HCT116 (cell line): ENCODE measurements at regions not wholly inside any gene's neighbourhood (a gene's known extent, or its start where the extent isn't known, plus 50 kb on each side); places are given as distances from the start of the nearest gene placed in this dataset.

ENCODE experiments used
- ATAC-seq: fragments of 200-7000 bp; cut with Tn5 transposase; 2 replicates; pipeline ENCODE4 v1.9.1; 2020; ENCODE audit warnings: mild to moderate bottlenecking, moderate library complexity
- BruUV-seq: library from RNA; stranded (reverse); fragments of 400-500 nt; replicated peaks from 2 replicates; lab custom pipeline; 2021; lab: Mats Ljungman, UMichigan
- CTCF ChIA-PET: fragments of 300-600 bp; sonication (Branson Sonifier 250); formaldehyde crosslinking; loops from one replicate; lab custom pipeline; 2021; ENCODE audit warnings: antibody characterized with exemption; lab: Charles Lee
- POLR2A ChIA-PET: fragments of 300-600, 350-600 bp; sonication (Branson Sonifier 250); formaldehyde crosslinking; loops from one replicate; lab custom pipeline; 2021; ENCODE audit warnings: antibody characterized with exemption; lab: Charles Lee
- RAD21 ChIA-PET, 2 experiments: fragments of 300-600 bp; sonication (Branson Sonifier 250); formaldehyde crosslinking; loops; one replicate each; lab custom pipeline; 2023; ENCODE audit warnings: low total read pairs in 2 of 2; ENCODE audit not compliant: uncharacterized antibody in 2 of 2, unreplicated experiment in 2 of 2, low non-redundant PET in 1 of 2; lab: Charles Lee
- DNase-seq: peaks from one replicate; pipeline ENCODE4 v3.0.0-alpha.2; 2010; ENCODE audit warnings: low read depth, low spot score
- H2AFZ ChIP-seq: fragments of 200-600 bp; shearing (Covaris generic), sonication (generic); 2 replicates; pipeline ENCODE4 v1.6.1; 2017; ENCODE audit warnings: low read depth, mixed run types, mixed read lengths, antibody characterized with exemption, low read length; ENCODE audit not compliant: poor library complexity, severe bottlenecking
- H3K27ac ChIP-seq: 2 replicates; pipeline ENCODE4 v1.5.1; 2012; ENCODE audit warnings: low read depth, low read length
- H3K27me3 ChIP-seq: fragments of 200-600 bp; sonication (generic); 2 replicates; pipeline ENCODE4 v1.6.1; 2016; ENCODE audit warnings: mixed run types, low read length, mixed read lengths; ENCODE audit not compliant: insufficient read depth
- H3K36me3 ChIP-seq, 2 experiments: fragments of 200-500 bp in 1 of 2; fragments of 200-600 bp in 1 of 2; sonication (Bioruptor generic) in 1 of 2; sonication (generic) in 1 of 2; 2 replicates each; pipeline versions ENCODE4 v1.5.1 to v1.6.1; 2014 to 2016; ENCODE audit warnings: low read length in 2 of 2, inconsistent platforms in 1 of 2, mixed read lengths in 1 of 2, mixed run types in 1 of 2; ENCODE audit not compliant: insufficient read depth in 2 of 2, control insufficient read depth in 1 of 2
- H3K4me1 ChIP-seq, 2 experiments: fragments of 200-600 bp in 1 of 2; sonication (generic) in 1 of 2; 2 replicates each; pipeline versions ENCODE4 v1.5.1 to v1.6.1; 2012 to 2017; ENCODE audit warnings: low read length in 2 of 2, inconsistent platforms in 1 of 2, mild to moderate bottlenecking in 1 of 2, mixed read lengths in 1 of 2, mixed run types in 1 of 2, moderate library complexity in 1 of 2; ENCODE audit not compliant: insufficient read depth in 2 of 2, control insufficient read depth in 1 of 2
- H3K4me2 ChIP-seq: fragments of 200-600 bp; sonication (generic); 2 replicates; pipeline ENCODE4 v1.6.1; 2017; ENCODE audit warnings: mixed run types, low read length, mixed read lengths
- H3K4me3 ChIP-seq, 2 experiments: fragments of 200-600 bp in 1 of 2; sonication (generic) in 1 of 2; replicated peaks in 1 of 2; 2 replicates each; pipeline ENCODE4 v1.5.1; 2011 to 2016; ENCODE audit warnings: low read length in 2 of 2, control low read depth in 1 of 2, low read depth in 1 of 2, mild to moderate bottlenecking in 1 of 2, mixed read lengths in 1 of 2, mixed run types in 1 of 2
- H3K79me2 ChIP-seq: fragments of 200-600 bp; sonication (generic); 2 replicates; pipeline ENCODE4 v1.6.1; 2017; ENCODE audit warnings: mild to moderate bottlenecking, mixed run types, low read length, moderate library complexity, mixed read lengths; ENCODE audit not compliant: insufficient read depth
- H3K9ac ChIP-seq: fragments of 200-600 bp; sonication (generic); 2 replicates; pipeline ENCODE4 v1.6.1; 2016; ENCODE audit warnings: low read length, mixed read lengths
- H3K9me2 ChIP-seq: fragments of 200-600 bp; sonication (generic), shearing (Covaris generic); 2 replicates; pipeline ENCODE4 v1.6.1; 2017; ENCODE audit warnings: mixed run types, mild to moderate bottlenecking, moderate library complexity; ENCODE audit not compliant: insufficient read depth
- H3K9me3 ChIP-seq, 2 experiments: fragments of 200-500 bp in 1 of 2; fragments of 200-600 bp in 1 of 2; sonication (Bioruptor generic) in 1 of 2; sonication (generic) in 1 of 2; 2 replicates each; pipeline ENCODE4 v1.6.1; 2014 to 2017; ENCODE audit warnings: low read length in 2 of 2, mixed read lengths in 2 of 2, inconsistent platforms in 1 of 2, low read depth in 1 of 2, mild to moderate bottlenecking in 1 of 2, mixed run types in 1 of 2, moderate library complexity in 1 of 2; ENCODE audit not compliant: control insufficient read depth in 1 of 2, insufficient read depth in 1 of 2
- H4K20me1 ChIP-seq: fragments of 200-600 bp; sonication (generic), shearing (Covaris generic); 2 replicates; pipeline ENCODE4 v1.6.1; 2017; ENCODE audit warnings: mixed run types, mild to moderate bottlenecking, moderate library complexity; ENCODE audit not compliant: insufficient read depth
- CBX3 ChIP-seq: IDR thresholded peaks from 2 replicates; pipeline ENCODE4 v1.6.1; 2012; ENCODE audit warnings: low read depth
- CEBPB ChIP-seq: IDR thresholded peaks from 2 replicates; pipeline ENCODE4 v1.6.1; 2012; ENCODE audit warnings: low read depth
- EGR1 ChIP-seq: IDR thresholded peaks from 2 replicates; pipeline ENCODE4 v1.6.1; 2012; ENCODE audit warnings: low read depth
- ELF1 ChIP-seq: IDR thresholded peaks from 2 replicates; pipeline ENCODE4 v1.6.1; 2012; ENCODE audit warnings: low read depth, borderline replicate concordance
- FOSL1 ChIP-seq: IDR thresholded peaks from 2 replicates; pipeline ENCODE4 v1.6.1; 2012; ENCODE audit warnings: low read depth
- JUND ChIP-seq: IDR thresholded peaks from 2 replicates; pipeline ENCODE4 v1.6.1; 2012
- POLR2A ChIP-seq: IDR thresholded peaks from 2 replicates; pipeline ENCODE4 v1.7.0; 2011; ENCODE audit warnings: borderline replicate concordance; ENCODE audit not compliant: insufficient read depth, insufficient read length; ENCODE audit errors: extremely low read depth
- POLR2AphosphoS5 ChIP-seq: IDR thresholded peaks from 2 replicates; pipeline ENCODE4 v1.6.1; 2011; ENCODE audit warnings: mild to moderate bottlenecking, low read depth, low read length, moderate library complexity
- TCF7L2 ChIP-seq: IDR thresholded peaks from 2 replicates; pipeline ENCODE4 v1.7.0; 2011; ENCODE audit warnings: borderline replicate concordance, inconsistent platforms; ENCODE audit not compliant: insufficient read depth, insufficient read length; ENCODE audit errors: extremely low read depth
- ZFX ChIP-seq: fragments of 450-650 bp; IDR thresholded peaks from 2 replicates; pipeline ENCODE4 v1.6.1; 2017
- ZNF274 ChIP-seq: fragments of 200-500 bp; sonication (Bioruptor generic); IDR thresholded peaks from 2 replicates; pipeline ENCODE4 v1.6.1; 2014; ENCODE audit warnings: mild to moderate bottlenecking, low read depth, low read length, inconsistent platforms
- intact Hi-C: fragments of 100-400 bp; cut with micrococcal nuclease; formaldehyde crosslinking; loops from 2 replicates; pipeline ENCODE4 v1.10.0; 2022
- TF ChIP-seq, protein P1 (sequence below): IDR thresholded peaks from 2 replicates; pipeline ENCODE4 v1.6.1; 2012
- TF ChIP-seq, protein P2 (sequence below), 3 experiments: fragments of 200-600 bp in 1 of 3; sonication (generic) in 1 of 3; IDR thresholded peaks in 2 of 3; conservative IDR thresholded peaks in 1 of 3; 2 replicates each; pipeline ENCODE4 v1.5.1; 2012 to 2017; ENCODE audit warnings: low read depth in 2 of 3, low read length in 2 of 3, antibody characterized with exemption in 1 of 3, borderline replicate concordance in 1 of 3, control low read depth in 1 of 3, mild to moderate bottlenecking in 1 of 3, mixed read lengths in 1 of 3, mixed run types in 1 of 3, moderate library complexity in 1 of 3; ENCODE audit not compliant: insufficient read depth in 1 of 3
- TF ChIP-seq, protein P3 (sequence below): IDR thresholded peaks from 2 replicates; pipeline ENCODE4 v1.6.1; 2011; ENCODE audit warnings: mild to moderate bottlenecking, low read length, moderate library complexity; ENCODE audit not compliant: insufficient replicate concordance; ENCODE audit errors: extremely low read depth
- TF ChIP-seq, protein P4 (sequence below): IDR thresholded peaks from 2 replicates; pipeline ENCODE4 v1.6.1; 2012

DNA sequence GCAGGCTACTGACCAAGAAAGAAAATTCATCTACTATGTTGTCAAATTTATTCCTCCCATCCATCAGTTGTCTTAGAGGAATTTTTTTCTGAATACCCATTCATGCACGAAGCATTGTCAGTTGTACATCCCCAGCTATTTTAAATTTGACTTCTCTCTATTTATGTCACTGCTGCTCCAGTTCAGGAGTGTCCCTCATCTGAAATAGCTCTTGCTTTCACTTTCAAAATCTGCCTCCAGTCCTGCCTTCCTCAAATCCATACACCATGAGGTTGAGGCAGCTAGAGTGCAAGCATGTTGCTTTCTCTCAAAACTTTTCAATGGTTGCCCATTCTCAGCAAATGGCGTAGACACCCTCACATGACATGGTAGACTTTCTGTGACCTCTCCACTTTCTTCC lies 335.4 kb upstream of the CDH2 start:
- Histone ChIP-seq H3K36me3 (no peaks in the 10 kb centered on the region), H3K4me2 (no peak overlapping the region), H3K9me2 (no peaks in the 10 kb centered on the region), H2AFZ (no peak overlapping the region), H4K20me1 (no peaks in the 10 kb centered on the region)
- DNase-seq, result no peak
- CTCF ChIA-PET, result no interaction called here
- intact Hi-C loops, result no loop called here
- TF ChIP-seq TCF7L2, result no peak
- no peak for TF ChIP-seq FOSL1
- no peak for TF ChIP-seq ZFX
- TF ChIP-seq CBX3, result no peak
- TF ChIP-seq ELF1, result no peak
- TF ChIP-seq, protein P1, sequence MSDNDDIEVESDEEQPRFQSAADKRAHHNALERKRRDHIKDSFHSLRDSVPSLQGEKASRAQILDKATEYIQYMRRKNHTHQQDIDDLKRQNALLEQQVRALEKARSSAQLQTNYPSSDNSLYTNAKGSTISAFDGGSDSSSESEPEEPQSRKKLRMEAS, result no peak
- no peak for TF ChIP-seq CEBPB
- TF ChIP-seq, all 23 proteins: peak for 0
- H3K4me1 ChIP-seq, result no peaks in the 10 kb centered on the region; a peak in 1 of 4 replicates
- ATAC-seq, result no peak
- BruUV-seq, result no TSS peak
- H3K9ac ChIP-seq, result no peak overlapping the region
- ChIA-PET RAD21 (no interaction called here), POLR2A (no interaction called here)
- no peaks in the 10 kb centered on the region for H3K9me3 ChIP-seq
- H3K4me3 ChIP-seq, result no peak overlapping the region
- no peaks in the 10 kb centered on the region for H3K27me3 ChIP-seq
- H3K27ac ChIP-seq, result no peak overlapping the region
- no peaks in the 10 kb centered on the region for H3K79me2 ChIP-seq

DNA sequence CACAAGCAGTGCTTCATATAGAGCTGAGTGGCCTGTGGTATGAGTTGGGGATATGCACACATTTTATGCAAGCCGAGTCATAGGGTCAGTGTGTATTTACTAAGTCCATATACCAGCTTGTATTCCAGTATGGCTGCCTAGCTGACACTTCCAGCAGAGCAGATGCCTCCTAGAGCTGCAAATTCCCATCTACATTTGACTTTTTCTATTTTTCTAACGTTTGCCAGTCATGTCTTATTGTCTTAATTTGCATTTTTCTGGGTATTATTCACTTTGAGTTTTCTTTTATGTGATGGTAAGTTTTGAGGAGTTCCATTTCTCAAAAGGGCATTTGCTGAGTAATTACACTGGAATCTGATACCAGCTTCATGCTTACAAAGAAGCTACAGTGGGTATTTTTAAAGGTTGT lies 334.5 kb upstream of the CDH2 start:
- no peaks in the 10 kb centered on the region; a peak in 1 of 4 replicates for H3K4me1 ChIP-seq
- no peak overlapping the region for H3K4me3 ChIP-seq
- no peak for ATAC-seq
- no peaks in the 10 kb centered on the region for H3K79me2 ChIP-seq
- ChIA-PET RAD21 (no interaction called here), POLR2A (no interaction called here), CTCF (no interaction called here)
- no peaks in the 10 kb centered on the region for H3K27me3 ChIP-seq
- intact Hi-C loops, result no loop called here
- no peak overlapping the region for H3K27ac ChIP-seq
- H3K9me2 ChIP-seq, result no peaks in the 10 kb centered on the region
- no peak overlapping the region for H3K9ac ChIP-seq
- no peak overlapping the region for H3K4me2 ChIP-seq
- no TSS peak for BruUV-seq
- no peaks in the 10 kb centered on the region for H4K20me1 ChIP-seq
- no peak for DNase-seq
- H2AFZ ChIP-seq, result no peak overlapping the region
- H3K9me3 ChIP-seq, result no peaks in the 10 kb centered on the region
- H3K36me3 ChIP-seq, result no peaks in the 10 kb centered on the region
- TF ChIP-seq TCF7L2, result no peak
- no peak for TF ChIP-seq POLR2AphosphoS5
- no peak for TF ChIP-seq POLR2A
- no peak for TF ChIP-seq CEBPB
- TF ChIP-seq, protein P2, sequence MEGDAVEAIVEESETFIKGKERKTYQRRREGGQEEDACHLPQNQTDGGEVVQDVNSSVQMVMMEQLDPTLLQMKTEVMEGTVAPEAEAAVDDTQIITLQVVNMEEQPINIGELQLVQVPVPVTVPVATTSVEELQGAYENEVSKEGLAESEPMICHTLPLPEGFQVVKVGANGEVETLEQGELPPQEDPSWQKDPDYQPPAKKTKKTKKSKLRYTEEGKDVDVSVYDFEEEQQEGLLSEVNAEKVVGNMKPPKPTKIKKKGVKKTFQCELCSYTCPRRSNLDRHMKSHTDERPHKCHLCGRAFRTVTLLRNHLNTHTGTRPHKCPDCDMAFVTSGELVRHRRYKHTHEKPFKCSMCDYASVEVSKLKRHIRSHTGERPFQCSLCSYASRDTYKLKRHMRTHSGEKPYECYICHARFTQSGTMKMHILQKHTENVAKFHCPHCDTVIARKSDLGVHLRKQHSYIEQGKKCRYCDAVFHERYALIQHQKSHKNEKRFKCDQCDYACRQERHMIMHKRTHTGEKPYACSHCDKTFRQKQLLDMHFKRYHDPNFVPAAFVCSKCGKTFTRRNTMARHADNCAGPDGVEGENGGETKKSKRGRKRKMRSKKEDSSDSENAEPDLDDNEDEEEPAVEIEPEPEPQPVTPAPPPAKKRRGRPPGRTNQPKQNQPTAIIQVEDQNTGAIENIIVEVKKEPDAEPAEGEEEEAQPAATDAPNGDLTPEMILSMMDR (IDR thresholded peaks at IDR 0.05 in 2 of 3, conservative IDR thresholded peaks at IDR 0.05 in 1 of 3; ENCODE audit: borderline replicate concordance in 1 of 3, insufficient read depth in 1 of 3, low read depth in 2 of 3, low read length in 2 of 3), result no peak
- TF ChIP-seq ZNF274, result no peak
- TF ChIP-seq, protein P3, sequence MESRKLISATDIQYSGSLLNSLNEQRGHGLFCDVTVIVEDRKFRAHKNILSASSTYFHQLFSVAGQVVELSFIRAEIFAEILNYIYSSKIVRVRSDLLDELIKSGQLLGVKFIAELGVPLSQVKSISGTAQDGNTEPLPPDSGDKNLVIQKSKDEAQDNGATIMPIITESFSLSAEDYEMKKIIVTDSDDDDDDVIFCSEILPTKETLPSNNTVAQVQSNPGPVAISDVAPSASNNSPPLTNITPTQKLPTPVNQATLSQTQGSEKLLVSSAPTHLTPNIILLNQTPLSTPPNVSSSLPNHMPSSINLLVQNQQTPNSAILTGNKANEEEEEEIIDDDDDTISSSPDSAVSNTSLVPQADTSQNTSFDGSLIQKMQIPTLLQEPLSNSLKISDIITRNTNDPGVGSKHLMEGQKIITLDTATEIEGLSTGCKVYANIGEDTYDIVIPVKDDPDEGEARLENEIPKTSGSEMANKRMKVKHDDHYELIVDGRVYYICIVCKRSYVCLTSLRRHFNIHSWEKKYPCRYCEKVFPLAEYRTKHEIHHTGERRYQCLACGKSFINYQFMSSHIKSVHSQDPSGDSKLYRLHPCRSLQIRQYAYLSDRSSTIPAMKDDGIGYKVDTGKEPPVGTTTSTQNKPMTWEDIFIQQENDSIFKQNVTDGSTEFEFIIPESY, result no peak
- TF ChIP-seq JUND, result no peak
- TF ChIP-seq, protein P1, result no peak
- TF ChIP-seq EGR1, result no peak
- TF ChIP-seq, protein P4, sequence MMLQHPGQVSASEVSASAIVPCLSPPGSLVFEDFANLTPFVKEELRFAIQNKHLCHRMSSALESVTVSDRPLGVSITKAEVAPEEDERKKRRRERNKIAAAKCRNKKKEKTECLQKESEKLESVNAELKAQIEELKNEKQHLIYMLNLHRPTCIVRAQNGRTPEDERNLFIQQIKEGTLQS, result no peak
